ENCODE measurements at regions not wholly inside any gene's neighbourhood (a gene's known extent, or its start where the extent isn't known, plus 50 kb on each side); places are given as distances from the start of the nearest gene placed in this dataset.

DNA sequence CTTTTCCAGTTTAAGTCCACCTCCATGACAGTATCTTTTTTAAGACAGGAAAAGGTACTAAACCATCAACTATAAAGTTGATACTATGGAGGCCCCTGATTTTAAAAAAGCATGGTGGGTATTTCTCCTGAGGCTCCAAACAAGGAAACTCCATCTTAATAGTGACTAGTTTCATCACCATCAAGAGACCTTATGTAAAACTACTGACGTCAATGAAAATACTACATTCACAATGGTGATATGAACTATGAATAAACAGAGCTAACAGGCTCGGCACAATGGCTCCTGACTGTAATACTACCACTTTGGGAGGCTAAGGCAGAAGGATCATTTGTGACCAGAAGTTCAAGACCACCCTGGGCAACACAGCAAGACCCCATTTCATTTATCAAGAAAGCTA is 162.7 kb downstream of the KLF12 start:
- DNase-seq (ENCODE audit: extremely low spot score), result no peak
- intact Hi-C loops (cut with DNase I), result no loop called here
- TF ChIP-seq POLR2A (IDR thresholded peaks at IDR 0.05; ENCODE audit: low read depth) (no peak), POLR2AphosphoS5 (IDR thresholded peaks at IDR 0.05) (no peak), EP300 (IDR thresholded peaks at IDR 0.05) (no peak)
- TF ChIP-seq, protein P1, sequence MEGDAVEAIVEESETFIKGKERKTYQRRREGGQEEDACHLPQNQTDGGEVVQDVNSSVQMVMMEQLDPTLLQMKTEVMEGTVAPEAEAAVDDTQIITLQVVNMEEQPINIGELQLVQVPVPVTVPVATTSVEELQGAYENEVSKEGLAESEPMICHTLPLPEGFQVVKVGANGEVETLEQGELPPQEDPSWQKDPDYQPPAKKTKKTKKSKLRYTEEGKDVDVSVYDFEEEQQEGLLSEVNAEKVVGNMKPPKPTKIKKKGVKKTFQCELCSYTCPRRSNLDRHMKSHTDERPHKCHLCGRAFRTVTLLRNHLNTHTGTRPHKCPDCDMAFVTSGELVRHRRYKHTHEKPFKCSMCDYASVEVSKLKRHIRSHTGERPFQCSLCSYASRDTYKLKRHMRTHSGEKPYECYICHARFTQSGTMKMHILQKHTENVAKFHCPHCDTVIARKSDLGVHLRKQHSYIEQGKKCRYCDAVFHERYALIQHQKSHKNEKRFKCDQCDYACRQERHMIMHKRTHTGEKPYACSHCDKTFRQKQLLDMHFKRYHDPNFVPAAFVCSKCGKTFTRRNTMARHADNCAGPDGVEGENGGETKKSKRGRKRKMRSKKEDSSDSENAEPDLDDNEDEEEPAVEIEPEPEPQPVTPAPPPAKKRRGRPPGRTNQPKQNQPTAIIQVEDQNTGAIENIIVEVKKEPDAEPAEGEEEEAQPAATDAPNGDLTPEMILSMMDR (IDR thresholded peaks at IDR 0.05), result no peak
- H3K4me1 ChIP-seq, result peaks cover 22 to 34% (median 27%) of the 10 kb centered on the region in 4 donors
- no peaks in the 10 kb centered on the region for H3K36me3 ChIP-seq
- H3K27me3 ChIP-seq, result no peaks in the 10 kb centered on the region
- no peak overlapping the region for H3K27ac ChIP-seq (replicated peaks in 1 of 4)
- WGBS, result 85% methylated on average over 2 of the region's 2 CpGs
- no peak overlapping the region for H3K4me3 ChIP-seq
- H3K9me3 ChIP-seq, result no peaks in the 10 kb centered on the region

DNA sequence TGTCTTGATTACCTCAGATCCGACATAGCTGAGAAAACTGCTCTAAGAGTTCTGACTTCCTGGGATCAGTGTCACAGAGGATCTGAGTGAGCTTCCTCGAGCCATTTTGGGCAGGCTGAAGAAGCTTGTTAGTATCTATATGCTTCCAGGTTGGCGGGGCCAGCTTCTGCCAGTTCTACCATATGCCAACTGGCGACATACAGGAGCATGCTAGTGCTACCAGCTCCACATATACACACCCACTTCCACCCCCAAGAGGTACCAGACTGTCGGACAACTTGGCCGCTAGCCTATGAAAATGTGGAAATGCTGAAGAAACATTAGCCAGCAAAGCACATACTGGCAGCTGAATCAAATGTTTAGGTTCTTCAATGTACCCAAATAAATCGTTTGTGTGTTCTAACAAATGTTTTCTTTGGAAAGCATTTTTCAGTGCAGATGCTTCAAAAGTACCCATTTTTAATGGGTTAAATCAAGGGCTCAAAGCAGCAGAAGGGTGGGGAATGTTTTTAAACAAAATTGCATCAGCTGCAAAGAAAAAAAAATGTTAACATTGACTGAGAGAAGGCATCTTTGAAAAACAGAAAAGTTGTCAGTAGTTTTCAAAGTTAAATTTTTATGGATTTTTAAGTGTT is 163.7 kb downstream of the KLF12 start:
- no peak for DNase-seq (ENCODE audit: extremely low spot score)
- Histone ChIP-seq H3K9me3 (no peaks in the 10 kb centered on the region), H3K27me3 (no peaks in the 10 kb centered on the region), H3K4me3 (no peak overlapping the region), H3K4me1 (peaks cover 25 to 43% (median 34%) of the 10 kb centered on the region in 4 donors), H3K27ac (replicated peaks in 1 of 4) (no peak overlapping the region), H3K36me3 (no peaks in the 10 kb centered on the region)
- intact Hi-C loops (cut with DNase I), result no loop called here
- no peak for TF ChIP-seq EP300 (IDR thresholded peaks at IDR 0.05)
- TF ChIP-seq, protein P1 (IDR thresholded peaks at IDR 0.05), result no peak
- TF ChIP-seq POLR2AphosphoS5 (IDR thresholded peaks at IDR 0.05), result no peak
- no peak for TF ChIP-seq POLR2A (IDR thresholded peaks at IDR 0.05; ENCODE audit: low read depth)
- whole genome bisulfite sequencing, result 85% methylated on average over 7 of the region's 7 CpGs

DNA sequence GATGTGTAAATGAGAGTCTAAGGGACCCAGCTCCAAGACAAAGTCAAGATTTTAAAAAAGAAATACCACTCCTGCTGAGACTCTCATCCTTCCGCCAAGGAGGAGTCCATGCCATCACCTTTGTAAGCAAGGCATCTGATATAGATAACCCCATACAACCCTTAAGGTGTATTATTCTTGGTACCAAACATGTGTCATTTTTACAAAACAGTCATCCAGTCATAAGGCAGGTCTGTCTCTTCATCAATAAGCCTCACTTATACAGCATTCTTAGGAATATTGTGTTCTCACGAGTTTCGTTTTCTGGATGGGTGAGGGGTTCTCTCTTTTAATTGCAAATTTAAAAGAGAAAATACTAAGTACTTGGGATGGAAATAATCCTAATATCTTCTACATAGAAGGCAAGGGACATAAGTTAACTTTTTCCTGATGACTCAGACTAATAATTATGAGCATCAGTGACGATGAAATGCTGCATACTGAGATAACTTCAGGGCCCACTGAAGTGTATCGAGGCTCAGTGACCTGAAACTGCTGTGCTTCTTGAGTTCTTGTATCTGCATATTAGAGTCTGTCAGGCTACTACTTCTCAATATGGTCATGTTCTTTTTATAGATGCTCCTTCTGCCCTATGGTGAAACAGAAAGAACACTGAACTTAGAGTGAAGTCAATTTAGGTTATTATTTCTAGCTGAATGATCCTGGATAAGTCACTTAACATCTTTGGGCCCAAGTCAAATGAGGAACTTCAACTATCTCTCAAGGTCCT is 166.6 kb downstream of the KLF12 start:
- Histone ChIP-seq H3K9me3 (no peaks in the 10 kb centered on the region), H3K27ac (replicated peaks in 1 of 4) (no peak overlapping the region), H3K4me1 (peaks cover 22 to 39% (median 30%) of the 10 kb centered on the region in 4 donors), H3K4me3 (no peak overlapping the region), H3K36me3 (no peaks in the 10 kb centered on the region), H3K27me3 (no peaks in the 10 kb centered on the region)
- intact Hi-C loops (cut with DNase I), result no loop called here
- DNase-seq (ENCODE audit: extremely low spot score), result no peak
- TF ChIP-seq EP300 (IDR thresholded peaks at IDR 0.05), result no peak
- WGBS, result 94% methylated on average over 5 of the region's 5 CpGs

DNA sequence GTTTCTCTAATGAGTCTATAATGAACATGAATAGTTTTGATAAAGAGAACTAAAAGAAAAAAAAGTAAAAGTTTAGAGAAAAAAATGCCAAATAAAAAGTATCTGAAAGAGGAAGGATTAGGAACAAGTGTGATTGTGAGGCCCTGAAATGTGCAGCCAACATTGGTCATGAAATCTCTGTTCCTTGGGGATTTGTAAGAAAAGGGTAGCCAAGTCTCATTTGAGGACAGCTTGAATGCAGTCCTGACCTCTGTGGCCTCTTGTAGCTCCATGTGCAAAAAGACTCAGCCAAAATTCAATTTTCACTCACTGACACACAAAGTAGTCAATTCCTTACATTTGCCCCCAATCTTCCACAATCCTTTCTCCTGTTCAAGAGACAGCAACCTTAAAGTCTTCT is 167.9 kb downstream of the KLF12 start:
- H3K9me3 ChIP-seq, result no peaks in the 10 kb centered on the region
- DNase-seq (ENCODE audit: extremely low spot score), result no peak
- no peaks in the 10 kb centered on the region for H3K27me3 ChIP-seq
- peaks cover 20 to 33% (median 29%) of the 10 kb centered on the region in 4 donors for H3K4me1 ChIP-seq
- no peaks in the 10 kb centered on the region for H3K36me3 ChIP-seq
- no peak overlapping the region for H3K27ac ChIP-seq (replicated peaks in 1 of 4)
- H3K4me3 ChIP-seq, result no peak overlapping the region
- intact Hi-C loops (cut with DNase I), result no loop called here
- TF ChIP-seq EP300 (IDR thresholded peaks at IDR 0.05), result no peak
- no peak for TF ChIP-seq POLR2AphosphoS5 (IDR thresholded peaks at IDR 0.05)
- TF ChIP-seq POLR2A (IDR thresholded peaks at IDR 0.05; ENCODE audit: low read depth), result no peak
- TF ChIP-seq, protein P1 (IDR thresholded peaks at IDR 0.05), result no peak

DNA sequence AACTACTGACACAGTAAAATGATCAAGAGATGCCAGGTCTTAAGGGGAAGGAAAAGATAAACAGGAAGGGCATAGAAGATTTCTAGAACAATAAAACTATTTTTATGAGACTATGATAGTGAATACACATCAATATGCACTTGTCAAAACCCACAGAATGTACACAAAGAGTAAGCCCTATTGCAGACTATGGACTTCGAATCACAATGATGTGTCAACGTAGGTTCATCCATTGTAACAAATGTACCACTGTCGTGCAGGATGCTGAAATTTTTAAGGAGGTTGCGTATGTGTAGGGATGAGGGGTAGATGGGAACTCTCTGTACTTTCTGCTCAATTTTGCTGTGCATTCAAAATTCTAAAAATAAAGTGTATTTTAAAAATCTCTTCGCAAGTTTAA is 171.9 kb downstream of the KLF12 start:
- intact Hi-C loops (cut with DNase I), result no loop called here
- H3K4me3 ChIP-seq, result no peak overlapping the region
- no peak for DNase-seq (ENCODE audit: extremely low spot score)
- no peak for TF ChIP-seq EP300 (IDR thresholded peaks at IDR 0.05)
- no peak for TF ChIP-seq POLR2A (IDR thresholded peaks at IDR 0.05; ENCODE audit: low read depth)
- TF ChIP-seq POLR2AphosphoS5 (IDR thresholded peaks at IDR 0.05), result no peak
- TF ChIP-seq, protein P1 (IDR thresholded peaks at IDR 0.05), result no peak
- WGBS, result 80% methylated on average over 5 of the region's 5 CpGs
- no peak overlapping the region for H3K27ac ChIP-seq (replicated peaks in 1 of 4)
- peaks cover 20 to 29% (median 25%) of the 10 kb centered on the region in 4 donors for H3K4me1 ChIP-seq
- H3K9me3 ChIP-seq, result no peaks in the 10 kb centered on the region
- no peaks in the 10 kb centered on the region for H3K27me3 ChIP-seq
- no peaks in the 10 kb centered on the region for H3K36me3 ChIP-seq

Data from esophagus muscularis mucosa (tissue), 4 donors.